ENCODE measurements at regions not wholly inside any gene's neighbourhood (a gene's known extent, or its start where the extent isn't known, plus 50 kb on each side); places are given as distances from the start of the nearest gene placed in this dataset.

GRCh38 chrX:4668802-4669536, 955.5 kb upstream of the PRKX start:
- DNase-seq (ENCODE audit: low spot score in 2 of 2): no peak
- H3K4me3 ChIP-seq (ENCODE audit: low read depth, poor library complexity, severe bottlenecking): no peak overlapping the region
- 67 to 73% methylated on average over 7 of the region's 7 CpGs for WGBS, 2 donors
- intact Hi-C loops (cut with DNase I; ENCODE audit: low total_unique reads): no loop called here
- TF ChIP-seq POLR2A (IDR thresholded peaks at IDR 0.05): no peak
- no peak for TF ChIP-seq CTCF (IDR thresholded peaks at IDR 0.05)

- H3K4me3 ChIP-seq (ENCODE audit: low read depth, poor library complexity, severe bottlenecking): no peak overlapping the region
- TF ChIP-seq CTCF (IDR thresholded peaks at IDR 0.05) (no peak), POLR2A (IDR thresholded peaks at IDR 0.05) (no peak)
- DNase-seq (ENCODE audit: low spot score in 2 of 2): no peak
- 77 to 79% methylated on average over 3 of the region's 3 CpGs for WGBS, 2 donors
- intact Hi-C loops (cut with DNase I; ENCODE audit: low total_unique reads): no loop called here
Observed at GRCh38 chrX:4663085-4663484, 949.6 kb upstream of the PRKX start.

GRCh38 chrX:4661771-4662170, 948.3 kb upstream of the PRKX start:
- no peak for DNase-seq (ENCODE audit: low spot score in 2 of 2)
- no peak overlapping the region for H3K4me3 ChIP-seq (ENCODE audit: low read depth, poor library complexity, severe bottlenecking)
- intact Hi-C loops (cut with DNase I; ENCODE audit: low total_unique reads): no loop called here
- no peak for TF ChIP-seq CTCF (IDR thresholded peaks at IDR 0.05)
- 74 to 85% methylated on average over 5 of the region's 5 CpGs for WGBS, 2 donors

- 60 to 73% methylated on average over 6 of the region's 6 CpGs for WGBS, 2 donors
- TF ChIP-seq POLR2A (IDR thresholded peaks at IDR 0.05) (no peak), CTCF (IDR thresholded peaks at IDR 0.05) (no peak)
- intact Hi-C loops (cut with DNase I; ENCODE audit: low total_unique reads): no loop called here
- H3K4me3 ChIP-seq (ENCODE audit: low read depth, poor library complexity, severe bottlenecking): no peak overlapping the region
- DNase-seq (ENCODE audit: low spot score in 2 of 2): no peak
Observed at GRCh38 chrX:4656419-4656818, 943.0 kb upstream of the PRKX start.

GRCh38 chrX:4655743-4656142, 942.3 kb upstream of the PRKX start:
- intact Hi-C loops (cut with DNase I; ENCODE audit: low total_unique reads): no loop called here
- DNase-seq (ENCODE audit: low spot score in 2 of 2): no peak
- TF ChIP-seq CTCF (IDR thresholded peaks at IDR 0.05): no peak
- TF ChIP-seq POLR2A (IDR thresholded peaks at IDR 0.05): no peak
- H3K4me3 ChIP-seq (ENCODE audit: low read depth, poor library complexity, severe bottlenecking): no peak overlapping the region
- 56 to 57% methylated on average over 4 of the region's 4 CpGs for WGBS, 2 donors

- intact Hi-C loops (cut with DNase I; ENCODE audit: low total_unique reads): no loop called here
- H3K4me3 ChIP-seq (ENCODE audit: low read depth, poor library complexity, severe bottlenecking): no peak overlapping the region
- 76% methylated on average over 2 of the region's 2 CpGs for WGBS, 2 donors
- DNase-seq (ENCODE audit: low spot score in 2 of 2): no peak
- no peak for TF ChIP-seq CTCF (IDR thresholded peaks at IDR 0.05)
- no peak for TF ChIP-seq POLR2A (IDR thresholded peaks at IDR 0.05)
Observed at GRCh38 chrX:4642114-4642513, 928.7 kb upstream of the PRKX start.

Measured in lower leg skin (tissue), 4 donors.